ENCODE measurements at regions not wholly inside any gene's neighbourhood (a gene's known extent, or its start where the extent isn't known, plus 50 kb on each side); places are given as distances from the start of the nearest gene placed in this dataset.

DNA sequence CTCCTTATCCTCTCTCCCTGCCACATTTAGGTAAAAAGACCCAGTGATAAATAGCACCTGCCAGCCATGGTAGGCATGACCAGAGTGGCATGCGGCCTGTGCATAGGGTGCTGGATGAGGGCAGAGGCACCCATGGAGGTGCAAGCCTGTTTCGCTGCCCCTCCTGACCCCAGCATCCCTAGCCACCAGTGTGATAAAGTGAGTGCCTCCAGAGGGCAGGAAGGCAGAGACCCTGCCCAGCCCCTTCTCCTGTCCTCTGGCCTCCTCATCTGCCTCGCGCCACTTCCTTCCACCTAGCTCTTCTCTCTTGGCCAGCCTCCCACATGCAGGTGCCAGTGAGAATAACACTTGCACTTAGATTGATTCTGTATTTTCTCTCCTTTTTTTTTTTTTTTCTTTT, 108.3 kb upstream of the FUT8 start:
- TF ChIP-seq POLR2A (IDR thresholded peaks at IDR 0.05): no peak
- no peak for TF ChIP-seq POLR2AphosphoS5 (IDR thresholded peaks at IDR 0.05; ENCODE audit: insufficient read depth in 1 of 2, low read depth in 1 of 2)
